ENCODE measurements at regions not wholly inside any gene's neighbourhood (a gene's known extent, or its start where the extent isn't known, plus 50 kb on each side); places are given as distances from the start of the nearest gene placed in this dataset.

DNA sequence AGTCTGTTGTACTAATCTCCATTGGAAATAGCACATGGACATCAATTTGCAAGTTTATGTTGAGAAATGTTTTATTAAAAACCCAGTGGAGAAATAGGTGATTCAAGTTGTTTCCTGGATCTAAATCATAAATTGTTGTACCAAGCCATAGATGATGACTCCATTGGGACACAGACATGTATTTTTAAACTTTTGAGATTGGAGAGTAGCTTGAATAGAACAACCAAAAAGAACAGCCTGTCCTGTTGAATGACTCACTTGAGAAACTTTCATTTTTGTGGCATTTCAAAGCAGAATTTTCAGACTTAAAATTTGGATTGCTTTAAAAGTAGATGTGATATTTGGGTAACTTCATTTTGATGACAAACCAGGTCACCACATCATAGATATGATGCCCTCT, 197.5 kb downstream of the GPAM start:
- DNase-seq (ENCODE audit: low spot score) = no peak

DNA sequence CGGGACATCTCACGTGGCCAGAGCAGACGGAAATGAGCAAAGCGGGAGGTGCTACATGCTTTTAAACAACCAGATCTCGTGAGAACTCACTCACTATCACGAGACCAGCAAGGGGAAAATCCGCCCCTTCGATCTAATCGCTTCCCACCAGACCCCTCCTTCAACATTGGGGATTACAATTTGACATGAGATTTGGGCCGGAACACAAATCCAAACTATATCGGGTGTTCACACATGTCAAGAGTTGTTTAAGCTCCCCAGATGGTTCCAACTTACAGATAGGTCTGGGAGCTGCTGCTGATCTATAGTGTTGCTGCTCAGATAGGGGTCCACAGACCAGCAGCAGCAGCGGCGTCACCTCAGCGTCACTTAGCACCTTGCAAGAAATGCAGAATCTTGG, 194.9 kb downstream of the GPAM start:
- no peak for DNase-seq (ENCODE audit: low spot score)

DNA sequence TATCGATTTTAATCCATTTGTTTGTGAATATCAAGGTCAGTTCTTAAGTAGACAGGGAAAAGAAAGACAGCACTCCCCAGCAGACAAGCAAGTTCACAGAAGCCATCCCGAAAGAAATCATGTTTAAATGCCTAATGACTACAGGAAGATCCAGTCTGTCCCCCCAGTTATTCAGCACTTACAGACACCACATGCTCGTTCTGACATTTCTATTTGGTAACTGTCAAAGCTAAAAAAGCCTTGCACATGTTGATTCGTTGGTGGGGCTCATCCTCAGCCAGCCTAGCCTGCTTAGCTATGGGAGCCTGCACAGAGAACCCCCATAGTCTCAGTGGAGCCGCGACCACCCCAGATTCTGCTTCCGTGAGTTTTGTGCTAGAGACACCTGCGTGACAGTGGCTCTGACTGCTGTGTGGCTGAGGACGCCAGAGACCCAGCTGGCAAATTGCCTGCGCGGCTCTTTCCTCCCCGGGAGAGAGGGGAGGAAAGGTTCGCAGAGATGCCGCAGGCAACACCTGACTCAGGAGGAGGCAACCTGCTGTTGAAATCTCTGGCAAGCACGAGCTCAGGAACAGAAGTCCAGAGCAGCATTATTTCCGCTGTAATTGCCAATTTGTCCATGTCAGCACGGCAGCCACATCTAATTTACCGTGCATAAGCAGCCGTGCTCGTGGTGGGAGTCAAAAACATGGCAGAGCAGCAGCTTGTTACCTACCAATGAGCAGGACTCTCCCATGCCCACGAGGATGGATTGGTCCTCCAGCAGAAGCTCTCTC, 194.2 kb downstream of the GPAM start:
- DNase-seq (ENCODE audit: low spot score) = no peak

DNA sequence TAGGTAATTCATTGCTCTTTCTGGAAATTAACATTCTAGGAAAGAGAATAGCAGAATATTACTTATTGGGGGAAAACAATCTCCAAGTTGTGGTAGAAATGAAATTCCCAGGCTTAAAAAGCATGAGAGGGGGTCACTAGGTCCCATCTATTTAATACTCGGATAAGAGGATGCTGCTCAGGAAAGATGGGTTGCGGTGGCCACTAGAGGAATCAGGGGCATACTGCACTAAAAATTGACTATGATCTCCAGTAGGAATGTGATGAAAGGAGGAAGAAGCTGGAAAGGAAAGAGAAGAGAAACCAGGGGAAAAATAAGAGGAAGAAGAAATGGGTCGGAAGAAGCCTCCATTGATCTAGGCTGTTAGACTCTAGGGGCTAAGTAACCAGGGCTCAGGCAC, 192.8 kb downstream of the GPAM start:
- no peak for DNase-seq (ENCODE audit: low spot score)

DNA sequence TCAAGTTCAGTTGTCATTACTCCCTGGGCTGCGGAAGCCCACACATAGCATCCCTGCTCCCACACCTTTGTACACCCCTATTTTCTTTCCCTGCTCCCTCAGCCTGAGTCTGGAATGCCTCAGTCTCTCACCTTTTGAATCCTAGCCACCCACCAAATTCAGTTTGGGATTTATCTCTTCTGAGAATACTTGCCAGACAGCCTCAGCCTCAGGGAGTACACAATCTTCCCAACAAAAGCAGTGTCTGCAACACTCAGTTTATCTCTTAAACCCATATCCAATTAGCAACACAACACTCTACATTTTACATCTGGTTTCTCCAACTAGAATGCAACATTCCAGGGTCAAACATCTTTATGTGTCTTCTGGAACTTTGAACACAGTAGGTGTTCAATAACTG, 190.2 kb downstream of the GPAM start:
- DNase-seq (ENCODE audit: low spot score) = no peak

DNA sequence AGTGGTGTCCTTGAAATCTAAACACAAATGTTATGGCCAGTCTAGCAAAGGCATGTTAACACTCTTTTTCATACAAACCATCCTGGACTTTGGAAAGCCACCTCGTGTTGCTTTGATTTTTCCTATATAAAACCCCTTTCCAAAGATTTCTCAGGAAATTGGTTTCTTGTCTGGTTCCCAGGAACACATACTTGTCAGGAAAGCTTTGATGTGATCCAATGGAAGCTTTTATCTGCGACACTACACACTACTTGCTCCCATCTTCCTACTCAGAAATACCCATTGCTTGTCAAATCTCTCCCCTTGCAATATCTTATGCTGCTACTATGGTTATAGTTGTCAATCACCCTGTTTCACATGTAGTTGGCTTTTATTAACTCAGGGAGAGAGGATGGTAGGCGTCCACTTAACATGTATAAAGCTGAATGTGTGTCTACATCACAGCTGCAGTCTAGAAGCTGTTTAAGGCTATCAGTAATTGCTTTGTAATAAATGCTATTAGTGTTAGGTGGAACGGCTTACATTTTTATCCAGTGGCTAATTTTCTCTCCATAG, 189.6 kb downstream of the GPAM start:
- DNase-seq (ENCODE audit: low spot score) = no peak

DNA sequence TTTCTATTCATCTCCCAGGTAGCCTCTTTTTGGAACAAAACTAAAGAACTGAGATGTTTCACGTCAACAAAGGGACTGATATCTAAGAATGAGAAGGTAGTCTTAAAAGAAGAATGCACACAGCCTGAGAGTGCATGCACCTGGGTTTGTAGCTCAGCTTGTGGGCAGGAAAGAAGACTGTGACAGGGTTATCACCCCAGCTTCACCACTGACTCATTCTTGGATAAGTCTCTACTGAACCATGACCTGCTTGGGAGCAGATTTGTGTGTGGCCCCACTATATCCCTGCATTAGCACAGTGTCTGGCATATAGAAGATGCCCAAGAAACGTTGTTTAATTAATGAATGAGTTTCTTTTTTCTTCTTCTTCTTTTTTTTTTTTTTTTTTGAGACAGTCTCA, 187.5 kb downstream of the GPAM start:
- no peak for DNase-seq (ENCODE audit: low spot score)

DNA sequence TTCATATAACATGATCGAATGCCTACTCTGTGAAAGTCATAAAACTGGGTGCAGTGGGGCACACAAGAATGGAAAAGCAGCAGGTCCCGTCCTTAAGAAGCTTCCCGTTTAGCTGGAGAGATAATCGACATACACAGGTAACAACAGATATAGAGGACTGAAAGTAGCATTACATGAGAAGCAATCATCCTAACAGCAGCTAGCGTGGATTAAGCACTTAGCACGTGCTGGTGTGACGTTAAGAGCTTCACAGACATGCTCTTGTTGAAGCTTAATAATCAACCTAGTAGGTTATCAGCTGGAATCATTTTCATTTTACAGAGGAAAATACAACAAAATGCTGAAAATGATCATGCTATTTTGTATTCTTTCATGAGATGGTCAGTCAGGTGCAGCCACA, 184.8 kb downstream of the GPAM start:
- DNase-seq (ENCODE audit: low spot score) = no peak

DNA sequence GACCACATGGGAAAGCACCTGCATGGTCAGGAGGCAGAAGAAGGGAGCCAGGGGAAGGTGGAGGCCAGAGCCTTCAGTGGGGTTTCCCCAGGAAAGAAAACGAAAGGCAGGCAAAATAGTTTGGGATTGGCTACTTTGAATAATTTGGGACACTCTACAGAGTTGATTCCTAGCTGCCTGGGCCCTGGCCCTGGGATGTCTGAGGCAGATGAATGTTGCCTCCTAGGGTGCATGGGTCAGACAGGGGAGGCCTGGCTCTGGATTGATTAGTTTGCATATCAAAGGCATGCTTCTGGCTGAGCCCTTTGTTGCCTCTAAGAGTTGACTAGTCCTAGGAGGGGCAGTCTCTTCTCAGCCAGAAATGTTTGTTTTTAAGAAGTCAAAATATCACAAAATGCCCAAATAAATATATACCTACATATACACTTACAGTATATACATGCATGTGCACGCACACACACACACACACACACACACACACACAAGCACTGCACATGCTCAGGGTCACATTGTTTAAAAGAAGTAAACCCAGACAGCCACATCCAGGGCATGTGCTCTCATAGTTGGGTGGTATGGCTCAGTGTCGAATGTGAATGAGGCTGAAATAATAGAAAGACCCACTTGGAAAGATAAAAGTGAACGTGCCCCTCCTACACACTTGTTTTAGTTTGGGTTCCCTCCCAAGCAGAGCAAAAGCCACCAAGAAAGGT, 184.2 kb downstream of the GPAM start:
- no peak for DNase-seq (ENCODE audit: low spot score)

DNA sequence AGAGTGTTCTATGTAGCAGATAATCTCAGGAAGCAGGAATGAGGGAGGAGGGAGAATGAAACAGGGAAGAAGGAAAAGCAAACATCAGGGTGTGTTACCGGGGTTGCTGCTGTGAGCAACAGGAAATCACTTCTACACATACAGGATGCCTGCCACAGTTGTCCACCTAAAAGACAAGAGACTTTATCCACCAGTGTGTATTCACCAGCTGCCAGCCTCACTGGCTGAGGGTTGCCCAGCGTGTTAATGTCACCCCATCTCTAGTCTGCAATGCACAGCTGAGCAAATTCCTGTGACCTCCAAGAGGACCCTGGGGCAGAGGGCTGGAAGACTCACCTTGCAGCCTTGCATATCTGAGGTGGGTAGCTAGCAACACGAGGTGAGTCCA, 183.7 kb downstream of the GPAM start:
- DNase-seq (ENCODE audit: low spot score) = no peak

DNA sequence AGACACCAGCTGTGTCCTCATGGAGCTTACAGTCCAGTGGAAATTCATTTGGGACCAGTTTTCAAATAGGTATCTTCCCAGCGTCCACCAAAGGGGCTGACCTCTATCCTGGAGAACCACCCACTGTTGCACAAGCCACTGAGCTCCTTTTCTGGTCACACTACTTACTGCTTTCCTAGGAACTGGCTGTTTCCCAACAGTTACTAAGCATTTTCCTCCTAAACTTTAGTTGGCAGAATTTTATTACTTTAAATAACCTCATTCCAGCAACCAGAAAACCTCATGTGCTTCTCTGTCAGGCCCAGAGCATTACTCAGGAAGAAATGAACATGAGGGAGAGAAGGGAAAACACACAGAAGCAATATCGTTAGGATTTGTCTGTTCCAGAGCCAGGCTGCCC, 183.1 kb downstream of the GPAM start:
- no peak for DNase-seq (ENCODE audit: low spot score)

DNA sequence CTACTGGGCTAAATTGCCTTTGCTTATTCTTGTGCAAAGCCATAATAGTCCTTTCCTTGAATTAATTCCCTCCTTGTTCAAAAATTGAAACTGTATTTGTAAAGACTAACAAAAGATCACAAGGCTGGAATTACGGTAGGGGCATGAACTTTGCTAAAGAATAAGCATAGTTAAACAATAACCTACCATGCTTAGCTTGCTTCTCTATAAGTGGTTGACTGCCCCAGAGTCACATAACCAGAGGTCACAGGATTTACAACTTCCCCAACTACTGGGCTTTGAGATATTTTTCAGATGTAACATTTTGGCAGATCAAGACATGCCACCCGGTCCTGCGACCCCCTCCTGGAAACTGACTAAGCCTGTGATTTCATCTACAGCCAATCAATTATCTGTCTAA, 181.4 kb downstream of the GPAM start:
- DNase-seq (ENCODE audit: low spot score) = no peak

DNA sequence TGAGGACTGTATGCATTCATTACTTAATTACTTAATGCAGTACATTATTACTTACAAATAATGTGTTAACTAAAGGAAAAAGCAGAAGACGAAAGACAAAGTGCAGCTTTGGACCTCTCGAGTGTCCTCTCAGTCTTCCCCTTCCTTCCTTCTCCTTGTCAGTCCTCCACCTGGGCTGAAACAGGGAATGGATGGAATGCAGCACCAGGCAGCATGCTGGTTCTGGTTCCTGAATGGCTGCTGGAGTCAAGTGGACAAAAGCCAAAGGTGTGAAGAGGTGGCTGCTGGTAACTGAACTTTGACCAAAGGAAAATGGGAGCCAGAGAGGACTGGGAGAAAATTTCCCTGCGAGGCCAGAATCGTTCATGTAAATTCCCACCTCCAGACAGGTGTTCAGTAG, 179.5 kb downstream of the GPAM start:
- no peak for DNase-seq (ENCODE audit: low spot score)

DNA sequence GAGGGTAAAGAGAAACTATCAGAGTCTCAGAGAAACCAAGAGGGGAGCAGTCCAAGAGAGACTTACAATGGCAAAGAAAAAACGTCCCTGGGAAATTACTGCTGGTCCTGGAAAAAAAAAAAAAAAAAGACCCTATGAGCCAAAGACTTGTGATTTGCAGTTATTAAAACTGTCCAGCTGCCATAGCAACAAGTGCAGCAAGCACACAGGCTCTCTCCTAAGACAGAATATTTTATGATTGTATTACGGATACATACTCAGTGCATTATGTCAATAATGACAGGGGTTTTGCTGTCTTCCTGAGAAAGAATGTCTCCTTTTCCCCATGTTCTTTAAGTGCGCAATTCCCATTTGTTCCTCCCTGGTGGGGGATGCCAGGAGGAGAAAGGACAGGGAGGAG, 178.5 kb downstream of the GPAM start:
- DNase-seq (ENCODE audit: low spot score) = no peak

DNA sequence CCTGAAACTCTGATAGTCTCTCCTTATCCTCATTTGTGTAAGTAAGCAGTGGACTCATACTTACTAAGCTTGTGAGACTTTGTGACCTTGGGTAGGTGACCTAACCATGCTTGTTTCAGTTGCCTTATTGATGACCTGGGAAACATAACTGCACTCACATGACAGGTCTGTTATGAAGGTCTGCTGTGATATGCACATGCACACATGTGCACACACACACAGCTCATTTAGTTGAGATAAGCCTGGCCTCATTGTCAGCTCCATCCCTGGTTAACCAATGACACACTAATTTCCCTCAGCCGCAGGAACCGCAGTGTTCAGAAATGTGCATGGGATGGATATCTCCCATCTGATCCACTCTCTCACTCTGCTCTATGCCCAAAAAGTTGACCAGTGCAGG, 177.2 kb downstream of the GPAM start:
- no peak for DNase-seq (ENCODE audit: low spot score)

DNA sequence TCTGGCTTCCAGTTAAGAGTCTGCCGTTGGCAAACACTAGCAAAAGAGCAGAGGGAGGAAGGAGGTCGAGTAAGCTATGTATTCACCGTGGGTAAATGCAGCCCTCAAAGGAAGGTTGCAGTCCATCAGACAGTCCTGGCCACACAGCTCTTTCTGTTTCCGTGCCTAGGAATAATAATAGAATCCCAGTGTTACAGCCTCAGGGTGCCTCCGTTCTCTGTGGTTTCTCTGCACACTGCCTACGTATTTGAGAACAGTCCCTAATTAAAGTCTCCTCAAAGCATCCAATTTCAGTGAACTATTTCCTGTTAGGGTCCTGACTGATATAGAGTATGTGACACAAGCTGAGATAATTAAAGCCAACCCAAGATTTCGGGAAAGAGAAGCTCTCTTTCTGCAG, 176.7 kb downstream of the GPAM start:
- DNase-seq (ENCODE audit: low spot score) = no peak

DNA sequence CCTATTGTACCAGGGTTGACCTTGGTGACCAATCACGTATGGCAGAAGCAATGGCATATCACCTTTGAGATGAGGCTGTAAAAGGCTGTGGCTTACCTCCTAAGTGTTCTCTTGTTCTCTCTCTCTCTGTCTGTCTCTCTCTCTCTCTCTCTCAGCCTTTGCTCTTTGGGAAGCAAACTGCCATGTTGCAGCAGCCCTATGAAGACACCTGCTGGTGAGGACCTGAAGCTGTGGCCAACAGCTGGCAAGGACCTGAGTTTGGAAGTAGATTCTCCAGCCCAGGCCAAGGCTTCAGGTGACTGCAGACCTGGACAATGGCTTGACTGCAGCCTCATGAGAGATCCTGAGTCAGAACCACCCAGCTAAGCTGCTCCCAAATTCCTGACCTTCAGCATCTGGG, 161.4 kb downstream of the GPAM start:
- DNase-seq (ENCODE audit: low spot score) = no peak

DNA sequence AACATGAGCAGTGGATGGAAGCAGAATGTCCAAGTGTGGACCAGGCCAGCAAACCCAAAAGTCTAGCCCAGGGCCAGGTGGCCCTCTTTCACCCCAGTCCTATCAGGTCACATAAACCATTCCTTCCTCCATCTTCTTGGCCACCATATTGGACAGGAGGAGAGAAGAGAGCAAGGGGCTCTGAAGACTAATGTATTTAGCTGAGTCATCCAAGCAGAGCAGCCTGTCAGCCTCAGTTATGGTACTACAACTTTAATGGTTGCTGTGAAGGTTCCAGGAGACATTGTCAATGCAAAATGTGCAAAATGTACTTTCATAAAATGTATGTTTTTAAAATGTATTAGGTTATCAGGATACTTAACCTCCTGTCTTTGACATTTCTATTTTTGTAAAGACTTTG, 159.5 kb downstream of the GPAM start:
- no peak for DNase-seq (ENCODE audit: low spot score)

DNA sequence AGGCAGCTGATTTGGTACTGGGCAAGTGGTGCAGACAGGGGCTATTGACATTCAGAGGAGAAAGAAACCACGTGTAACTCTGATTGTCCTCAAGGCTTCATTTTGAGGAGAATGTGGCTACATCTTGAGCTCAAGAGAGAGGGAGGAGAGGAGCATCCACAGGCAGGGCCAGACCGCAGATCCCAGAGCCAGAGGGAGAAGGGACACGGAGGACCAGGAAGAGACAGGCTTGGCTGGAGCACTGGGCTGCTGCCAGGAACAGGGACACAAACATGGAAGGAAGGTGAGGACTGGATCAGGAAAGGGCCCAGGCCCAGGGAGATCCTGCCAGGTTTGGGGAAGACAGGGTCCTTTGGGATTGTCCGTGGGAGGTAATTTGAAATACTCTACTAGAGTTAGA, 158.3 kb downstream of the GPAM start:
- DNase-seq (ENCODE audit: low spot score) = no peak

DNA sequence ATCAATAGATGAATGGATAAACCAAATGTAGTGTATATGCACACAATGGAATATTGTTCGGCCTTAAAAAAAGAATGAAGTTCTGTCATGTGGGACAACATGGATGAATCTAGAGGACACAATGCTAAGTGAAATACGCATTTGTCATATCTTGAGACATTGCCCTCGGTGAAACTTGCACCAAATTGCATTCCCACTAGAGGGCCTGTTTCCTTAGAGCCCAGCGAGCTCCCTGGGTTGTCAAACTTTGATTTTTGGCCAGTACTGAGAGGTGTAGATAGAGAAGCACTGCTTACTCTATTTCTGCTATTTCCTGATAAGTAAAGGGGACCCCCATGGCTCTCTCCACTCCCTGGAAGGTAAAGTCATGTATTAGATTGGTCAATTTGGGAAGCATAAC, 157.1 kb downstream of the GPAM start:
- no peak for DNase-seq (ENCODE audit: low spot score)

DNA sequence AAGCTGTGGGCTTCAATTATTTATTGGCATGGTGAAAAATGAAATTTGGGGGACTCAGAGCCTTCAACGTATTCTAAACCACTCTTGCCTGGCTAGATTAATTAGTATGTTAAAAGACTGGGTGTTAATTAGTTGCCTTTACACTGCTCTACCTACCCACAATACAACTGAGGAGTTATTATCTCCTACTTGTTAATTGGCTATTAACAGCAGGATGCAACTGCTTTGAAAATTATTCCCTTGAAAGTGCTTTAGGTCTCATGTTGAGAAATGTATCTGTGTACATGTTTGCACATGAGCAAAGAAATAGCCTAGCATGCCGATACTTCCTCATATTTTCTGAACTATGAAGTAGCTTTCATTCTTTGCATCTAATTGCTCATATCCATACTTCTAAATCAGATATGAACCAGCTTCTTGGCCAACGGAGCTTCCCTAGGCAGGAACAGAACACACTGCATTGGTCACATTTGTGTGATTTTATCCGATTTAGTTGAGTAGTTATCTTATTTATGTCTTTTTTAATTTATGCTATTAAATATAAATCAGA, 155.8 kb downstream of the GPAM start:
- no peak for DNase-seq (ENCODE audit: low spot score)

DNA sequence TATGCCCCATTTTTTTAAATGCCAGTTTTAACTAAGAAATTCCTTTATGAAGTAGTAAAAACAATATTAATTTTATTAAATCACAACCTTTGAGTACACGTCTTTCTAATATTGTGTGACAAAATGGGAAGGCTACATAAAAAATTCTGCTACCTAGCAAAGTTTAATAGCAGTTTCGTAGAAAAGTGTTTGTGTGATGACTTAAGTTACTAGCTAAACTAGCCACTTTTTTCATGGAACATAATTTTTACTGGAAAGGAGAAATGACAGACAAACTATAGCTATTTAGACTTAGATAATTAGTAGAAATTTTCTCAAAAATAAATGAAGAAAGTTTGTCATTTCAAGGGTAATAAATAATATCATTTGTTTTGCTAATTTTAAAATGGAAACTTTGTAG, 153.1 kb downstream of the GPAM start:
- no peak for DNase-seq (ENCODE audit: low spot score)

DNA sequence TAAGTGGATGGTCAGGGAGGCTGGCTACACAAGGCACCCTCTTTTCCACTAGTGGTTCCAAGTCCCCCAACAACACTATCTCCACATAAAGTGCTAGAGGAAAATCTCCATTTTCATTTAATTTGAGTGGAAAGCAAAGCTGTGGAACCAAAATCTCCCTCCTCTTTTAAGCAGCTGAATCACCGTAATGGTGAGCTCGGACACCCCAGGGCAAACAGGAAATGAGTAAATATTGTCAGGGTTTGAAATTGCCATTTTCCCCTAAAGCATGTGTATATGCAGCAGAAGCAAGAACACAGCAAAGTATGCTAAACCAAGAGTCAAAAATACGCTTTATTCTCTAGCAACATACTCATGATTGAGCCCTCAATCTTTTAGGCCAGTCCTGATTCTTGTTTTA, 143.7 kb downstream of the GPAM start:
- DNase-seq (ENCODE audit: low spot score) = no peak
